ENCODE measurements at regions not wholly inside any gene's neighbourhood (a gene's known extent, or its start where the extent isn't known, plus 50 kb on each side); places are given as distances from the start of the nearest gene placed in this dataset.

GRCh38 chr3:153658136-153658535, 463.1 kb upstream of the ARHGEF26 start:
- DNase-seq (ENCODE audit: low read depth) = no peak

GRCh38 chr3:153666991-153667740, 454.0 kb upstream of the ARHGEF26 start:
- DNase-seq (ENCODE audit: low read depth) = no peak

DNA sequence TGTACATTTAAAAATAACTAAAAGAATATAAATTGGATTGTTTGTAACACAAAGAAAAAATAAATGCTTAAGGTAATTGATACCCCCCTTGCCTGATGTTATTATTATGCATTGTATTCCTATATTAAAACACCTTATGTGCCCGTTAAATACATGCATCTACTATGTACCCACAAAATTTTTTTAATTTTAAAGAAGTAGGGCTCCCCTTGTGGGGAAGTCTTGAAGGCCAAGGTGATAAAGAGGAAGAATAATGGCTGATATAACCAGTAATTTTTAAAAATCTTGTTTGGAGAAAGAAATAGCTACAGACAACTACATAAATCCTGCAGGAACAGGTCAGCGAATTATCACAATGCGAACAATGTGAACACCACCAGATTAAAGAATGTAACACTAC, 451.7 kb upstream of the ARHGEF26 start:
- no peak for DNase-seq (ENCODE audit: low read depth)

DNA sequence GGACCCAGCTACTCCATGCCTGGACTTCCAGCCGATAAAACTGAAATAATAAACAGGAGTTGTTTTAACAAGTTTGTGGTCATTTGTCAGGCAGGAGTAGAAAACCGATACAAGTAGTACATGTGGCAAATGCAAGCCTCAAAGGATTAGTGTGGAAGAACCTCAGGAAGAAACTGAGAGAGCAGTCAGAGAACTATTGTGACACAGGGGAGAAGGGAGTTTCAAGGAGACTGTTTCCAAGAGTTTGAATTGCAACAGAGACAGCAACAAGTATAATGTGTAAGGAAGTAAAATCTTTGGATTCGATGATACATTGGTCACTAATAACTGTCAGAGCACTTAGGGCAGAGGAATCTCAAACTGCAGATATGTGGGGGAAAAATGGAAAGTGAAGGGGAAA, 450.6 kb upstream of the ARHGEF26 start:
- no peak for DNase-seq (ENCODE audit: low read depth)

DNA sequence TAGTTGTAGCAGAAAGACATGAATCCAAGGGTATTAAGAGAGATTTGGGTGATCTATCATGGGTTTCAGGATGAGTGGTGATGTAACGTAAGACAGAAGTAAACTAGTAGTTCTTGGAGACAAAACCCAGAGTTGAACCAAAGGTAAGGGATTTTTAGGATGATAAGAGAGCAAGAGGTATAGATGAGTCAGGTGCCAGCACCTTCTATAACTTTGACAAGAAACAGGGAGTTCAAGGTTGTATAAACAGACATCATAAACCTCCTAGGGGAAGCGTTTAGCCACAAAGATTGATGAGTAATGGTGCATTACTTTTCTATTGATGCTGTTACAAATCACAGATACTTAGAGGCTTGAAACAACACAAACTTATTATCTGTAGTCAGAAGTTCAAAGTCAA, 447.3 kb upstream of the ARHGEF26 start:
- no peak for DNase-seq (ENCODE audit: low read depth)

DNA sequence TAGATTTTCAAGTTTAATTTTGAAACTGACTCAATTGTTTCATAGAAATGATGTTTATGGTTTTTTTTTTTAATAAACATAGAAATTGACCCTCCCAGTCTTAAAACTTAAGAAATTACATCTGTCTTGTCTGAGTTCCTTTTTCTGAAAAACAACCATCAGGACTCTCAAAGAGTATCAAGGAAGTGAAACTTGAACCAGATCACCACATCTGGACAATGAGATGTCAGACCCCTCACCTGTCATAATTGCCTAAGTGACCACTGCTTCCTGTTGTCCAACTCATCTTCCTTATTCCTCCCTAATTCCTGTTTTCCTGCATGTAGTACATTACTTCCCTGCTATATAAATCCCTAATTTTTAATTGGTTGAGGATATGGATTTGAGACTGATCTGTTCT, 441.5 kb upstream of the ARHGEF26 start:
- no peak for DNase-seq (ENCODE audit: low read depth)

DNA sequence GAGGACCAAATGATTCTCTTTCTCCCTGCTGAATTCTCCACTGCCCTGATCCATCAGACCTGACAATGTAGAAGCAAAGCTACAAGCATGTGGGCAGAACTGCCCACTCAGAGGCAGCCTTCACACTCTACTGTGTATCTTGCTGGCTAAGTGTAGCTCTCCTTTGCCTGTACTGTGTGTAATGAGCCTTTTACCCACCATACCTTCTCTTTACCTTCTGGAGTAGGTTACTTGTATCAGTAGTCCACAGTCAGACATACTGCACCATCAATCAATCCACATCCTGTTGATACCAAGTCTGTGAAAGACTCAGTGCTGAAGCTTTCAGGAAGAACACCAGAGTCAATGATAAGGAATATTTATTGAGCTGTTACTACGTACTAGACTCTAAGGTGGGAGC, 440.7 kb upstream of the ARHGEF26 start:
- DNase-seq (ENCODE audit: low read depth) = no peak

DNA sequence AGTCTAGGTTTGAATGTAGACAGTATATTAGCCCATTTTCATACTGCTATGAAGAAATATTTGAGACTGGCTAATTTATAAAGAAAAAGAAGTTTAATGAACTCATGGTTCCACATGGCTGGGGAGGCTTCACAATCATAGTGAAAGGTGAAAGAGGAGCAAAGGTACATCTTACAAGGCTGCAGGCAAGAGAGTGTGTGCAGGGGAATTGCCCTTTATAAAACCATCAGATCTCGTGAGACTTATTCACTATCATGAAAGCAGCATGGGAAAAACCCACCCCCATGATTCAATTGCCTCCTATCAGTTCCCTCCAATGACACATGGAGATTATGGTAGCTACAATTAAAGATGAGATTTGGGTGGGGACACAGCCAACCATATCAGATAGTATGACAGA, 440.1 kb upstream of the ARHGEF26 start:
- no peak for DNase-seq (ENCODE audit: low read depth)

DNA sequence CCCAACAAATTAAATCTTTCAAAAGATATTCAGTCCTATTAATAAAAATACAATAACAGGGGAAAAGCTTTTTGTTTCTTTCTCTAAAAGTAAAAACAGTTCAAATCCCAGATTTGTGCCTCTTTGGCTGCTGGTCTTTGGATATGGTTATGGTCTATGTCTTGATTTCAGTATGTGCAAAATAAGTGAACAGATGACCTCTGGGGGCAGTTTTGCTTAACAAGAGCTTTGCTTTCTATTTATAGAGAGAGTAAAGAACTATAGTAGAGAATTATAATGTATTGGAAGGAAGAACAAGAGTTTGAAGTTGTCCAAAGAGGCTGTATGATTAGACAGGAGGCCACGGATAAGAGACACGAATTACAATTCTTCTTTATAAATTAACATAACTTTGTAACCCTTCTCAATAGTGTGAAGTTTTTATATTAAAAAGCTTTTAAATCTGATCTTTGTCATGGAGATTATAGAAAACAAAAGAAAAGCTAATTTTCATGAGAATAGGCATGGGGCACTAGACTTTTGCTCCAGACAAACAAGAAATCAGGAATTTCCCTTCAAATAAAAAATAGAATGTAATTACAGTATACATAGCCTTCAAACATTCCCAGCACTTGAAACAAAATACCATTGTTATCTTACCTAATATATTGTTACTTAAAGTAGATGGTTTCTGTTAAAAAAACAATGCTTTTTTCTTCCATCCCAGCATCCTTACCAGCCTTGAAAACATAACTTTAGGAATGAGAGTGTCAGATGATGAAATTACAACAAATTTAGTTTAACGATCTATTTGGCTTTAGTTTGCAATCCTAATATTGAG, 432.7 kb upstream of the ARHGEF26 start:
- DNase-seq (ENCODE audit: low read depth) = no peak

DNA sequence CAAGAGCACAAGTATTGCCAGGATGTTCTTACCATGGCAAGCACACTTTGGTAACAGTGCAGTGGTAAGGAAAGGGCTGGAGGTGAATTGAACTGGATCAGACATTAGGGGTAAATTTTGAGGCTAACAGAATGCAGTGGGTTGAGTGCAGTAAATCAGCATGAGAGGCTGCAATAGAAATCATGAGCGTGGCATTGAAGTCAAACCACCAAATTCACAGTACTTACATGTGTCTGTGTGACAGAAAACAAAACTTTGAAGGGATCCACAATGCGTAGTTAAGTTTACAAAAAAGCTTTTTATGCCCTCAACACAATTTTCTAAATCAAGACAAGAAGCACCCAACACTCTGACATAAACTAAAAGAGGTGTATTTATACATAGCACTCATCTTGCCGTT, 428.0 kb upstream of the ARHGEF26 start:
- DNase-seq (ENCODE audit: low read depth) = no peak

DNA sequence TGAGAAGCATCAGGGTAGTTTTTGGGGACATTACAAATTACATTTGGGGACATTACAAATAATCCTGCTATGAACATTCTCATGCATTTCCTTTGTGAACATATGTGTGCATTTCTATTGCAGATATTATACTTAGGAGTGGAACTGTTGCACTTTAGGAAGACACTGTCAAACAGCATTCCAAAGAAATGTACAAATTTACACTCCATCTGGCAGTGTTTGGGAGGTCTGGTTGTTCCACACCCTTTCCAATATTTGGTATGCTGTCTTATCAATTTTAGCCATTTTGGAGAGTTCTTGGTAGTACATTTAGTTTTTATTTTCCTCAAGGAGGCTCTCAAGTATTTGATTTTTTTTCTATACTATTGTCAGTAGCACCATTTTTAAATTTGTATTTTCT, 419.1 kb upstream of the ARHGEF26 start:
- no peak for DNase-seq (ENCODE audit: low read depth)

DNA sequence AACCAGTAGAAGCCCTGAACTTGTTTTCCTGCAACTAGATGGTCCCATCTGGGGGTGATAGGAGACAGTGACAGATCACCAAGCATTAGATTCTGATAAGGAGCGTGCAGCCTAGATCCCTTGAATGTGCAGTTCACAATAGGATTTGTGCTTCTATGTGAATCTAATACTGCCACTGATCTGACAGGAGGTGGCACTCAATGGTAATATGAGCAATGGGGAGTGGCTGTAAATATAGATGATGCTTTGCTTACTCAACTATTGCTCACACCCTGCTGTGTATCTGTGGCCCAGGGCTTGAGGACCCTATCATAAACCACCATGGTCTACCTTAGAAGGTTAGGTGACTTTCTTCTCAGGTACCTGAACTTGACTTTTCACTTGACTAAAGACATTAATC, 417.1 kb upstream of the ARHGEF26 start:
- no peak for DNase-seq (ENCODE audit: low read depth)

DNA sequence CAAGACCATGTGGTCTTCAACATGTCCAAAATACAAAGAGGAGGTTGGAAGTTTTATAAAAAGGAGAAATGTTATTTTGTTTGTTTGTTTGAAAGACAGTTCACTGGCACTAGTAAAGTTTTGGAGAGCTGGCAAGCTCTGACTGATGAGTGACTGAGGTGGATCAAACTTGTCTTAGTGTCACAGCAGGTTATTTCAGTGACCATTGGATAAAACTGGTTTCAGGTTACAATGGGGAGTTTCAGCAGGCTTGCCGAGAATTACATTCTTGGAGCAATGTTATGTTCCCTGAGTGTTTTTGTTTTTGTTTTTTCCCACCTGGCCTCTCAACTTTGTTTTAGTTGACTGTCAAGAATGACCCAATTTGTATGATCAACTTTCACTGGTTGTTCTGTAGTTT, 414.5 kb upstream of the ARHGEF26 start:
- DNase-seq (ENCODE audit: low read depth) = no peak

DNA sequence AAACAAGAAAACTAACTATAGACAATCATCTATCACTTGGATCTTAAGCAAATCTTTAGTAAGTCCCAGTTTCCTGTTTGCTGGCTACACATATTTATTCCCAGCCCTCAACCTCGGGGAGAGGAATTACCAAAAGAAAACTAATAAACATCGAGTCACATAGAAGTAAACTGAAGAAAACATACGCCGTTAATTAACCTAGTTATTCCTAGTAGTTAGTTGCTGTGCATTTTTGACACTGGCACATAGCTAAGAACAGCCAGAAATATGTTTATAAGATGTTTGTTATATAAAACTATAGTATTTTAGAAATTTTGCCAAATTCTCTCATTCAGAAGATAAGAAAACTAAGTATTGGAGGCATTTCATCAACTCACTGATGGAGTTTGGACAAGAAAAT, 407.2 kb upstream of the ARHGEF26 start:
- no peak for DNase-seq (ENCODE audit: low read depth)

- no peak for DNase-seq (ENCODE audit: low read depth)
These were observed 406.5 kb upstream of the ARHGEF26 start for GRCh38 chr3:153714588-153715290.

GRCh38 chr3:153722157-153722556, 399.0 kb upstream of the ARHGEF26 start:
- DNase-seq (ENCODE audit: low read depth) = no peak

DNA sequence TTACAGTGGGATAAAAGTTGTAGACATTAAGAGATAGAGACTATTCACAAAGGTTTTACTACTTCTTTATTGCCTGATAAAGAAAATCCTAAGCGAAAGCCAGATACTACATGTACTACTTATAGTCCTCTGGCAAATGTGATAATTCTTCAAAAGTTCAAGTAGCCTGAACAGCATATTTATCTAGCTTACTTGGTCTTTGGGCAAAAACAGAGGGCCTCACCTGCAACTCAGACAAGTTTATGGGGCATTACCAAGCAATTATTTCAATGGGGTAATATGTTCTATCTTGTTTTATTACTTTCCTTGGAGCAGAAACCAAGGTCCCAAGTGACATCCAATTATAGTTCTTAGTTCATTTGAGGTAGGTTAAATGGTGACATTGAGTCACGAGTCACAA, 390.1 kb upstream of the ARHGEF26 start:
- no peak for DNase-seq (ENCODE audit: low read depth)

- no peak for DNase-seq (ENCODE audit: low read depth)
These were observed 386.2 kb upstream of the ARHGEF26 start for GRCh38 chr3:153734777-153735551.

- no peak for DNase-seq (ENCODE audit: low read depth)
These were observed 381.1 kb upstream of the ARHGEF26 start for GRCh38 chr3:153740109-153740508.

DNA sequence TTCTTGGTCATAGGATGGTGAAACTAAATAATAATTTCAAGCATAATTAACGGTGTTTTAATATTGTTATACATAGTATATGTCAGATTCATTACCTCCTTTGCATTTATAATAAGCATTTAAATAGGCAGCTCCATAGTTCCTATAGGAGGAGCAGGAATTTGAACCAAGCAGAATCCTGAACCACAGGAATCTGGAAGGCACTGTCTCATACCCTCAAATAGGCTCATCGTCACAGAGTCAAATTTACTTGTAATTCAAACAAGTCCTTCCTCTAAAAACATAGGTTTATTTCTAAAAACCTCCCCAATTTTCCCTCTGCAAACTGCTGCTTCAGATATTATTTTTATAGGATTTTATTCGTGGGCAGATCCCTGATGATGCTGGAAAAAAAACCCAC, 376.3 kb upstream of the ARHGEF26 start:
- no peak for DNase-seq (ENCODE audit: low read depth)

- no peak for DNase-seq (ENCODE audit: low read depth)
These were observed 375.0 kb upstream of the ARHGEF26 start for GRCh38 chr3:153746211-153746610.

GRCh38 chr3:153749070-153749610, 372.1 kb upstream of the ARHGEF26 start:
- no peak for DNase-seq (ENCODE audit: low read depth)
